GM18861 (cell line): ENCODE measurements at regions not wholly inside any gene's neighbourhood (a gene's known extent, or its start where the extent isn't known, plus 50 kb on each side); places are given as distances from the start of the nearest gene placed in this dataset.
"Not testable (repeated sequence)": the region's sequence is repeated elsewhere in the genome, so short reads cannot be mapped to it uniquely, and the experiment has no call there.

Experiments used
- ATAC-seq: cut with Tn5 transposase; IDR thresholded peaks from one replicate; pipeline ENCODE4 v1.9.1; 2021; ENCODE audit not compliant: unreplicated experiment

- no peak for ATAC-seq
These were observed 75.7 kb downstream of the C18orf54 start for GRCh38 chr18:54433368-54433767.

- ATAC-seq, result no peak
These were observed 76.2 kb downstream of the C18orf54 start for GRCh38 chr18:54433857-54434256.

DNA sequence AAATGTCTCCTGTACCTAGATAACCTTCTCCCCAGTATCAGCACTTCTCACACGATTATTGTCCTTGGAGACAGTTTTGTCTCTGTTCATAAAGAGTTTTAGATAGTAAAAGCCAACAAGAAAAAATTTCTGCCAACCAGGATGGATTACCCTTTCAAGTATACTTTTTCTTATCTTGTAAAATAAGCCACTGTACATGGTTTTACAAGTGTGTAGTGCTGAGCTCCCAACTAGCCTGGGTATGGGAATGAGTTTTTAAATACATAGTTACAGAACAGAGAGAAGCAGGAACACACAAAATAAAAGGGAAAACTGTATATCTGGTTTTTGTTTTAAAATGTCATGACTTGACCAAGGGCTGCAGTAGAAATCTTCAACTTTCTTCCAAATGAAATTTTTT lies 76.7 kb downstream of the C18orf54 start:
- no peak for ATAC-seq

DNA sequence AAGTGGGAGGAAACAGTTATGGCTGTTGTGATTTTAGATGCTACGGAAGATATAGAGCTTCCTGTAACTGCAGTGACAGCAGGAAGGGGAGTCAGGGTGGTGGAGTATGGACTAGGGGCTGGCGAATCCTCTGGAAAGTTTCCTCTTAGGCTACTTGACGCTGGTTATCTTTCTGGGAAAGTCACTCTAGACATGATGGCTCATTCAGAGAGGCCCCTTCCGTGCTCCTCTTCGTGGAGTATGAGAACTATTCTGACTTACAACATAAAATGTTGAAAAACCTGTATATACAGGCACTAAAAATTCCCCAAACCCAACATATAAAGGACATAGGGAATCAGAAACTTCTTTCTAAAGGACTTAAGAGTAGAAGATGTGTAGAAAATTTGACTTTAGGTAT lies 78.8 kb downstream of the C18orf54 start:
- no peak for ATAC-seq

DNA sequence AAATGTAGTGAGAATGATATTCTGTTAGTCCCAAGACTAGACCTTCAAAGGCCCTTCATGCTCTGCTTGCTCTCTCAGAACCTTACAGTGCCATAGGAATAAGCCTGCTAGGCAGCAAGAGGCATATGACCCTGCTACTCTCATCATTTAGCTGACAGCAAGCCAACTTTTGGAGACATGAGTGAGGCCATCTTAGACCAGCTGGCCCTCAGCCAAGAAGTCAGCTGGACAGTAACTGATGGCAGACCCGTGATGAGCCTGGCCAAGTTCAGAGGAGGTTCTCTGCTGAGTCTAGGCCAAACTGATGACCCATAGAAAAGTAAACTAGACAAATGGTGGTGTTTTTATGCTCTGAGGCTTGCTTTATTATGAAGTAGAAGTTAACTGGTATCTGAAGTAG lies 82.6 kb downstream of the C18orf54 start:
- ATAC-seq, result no peak

DNA sequence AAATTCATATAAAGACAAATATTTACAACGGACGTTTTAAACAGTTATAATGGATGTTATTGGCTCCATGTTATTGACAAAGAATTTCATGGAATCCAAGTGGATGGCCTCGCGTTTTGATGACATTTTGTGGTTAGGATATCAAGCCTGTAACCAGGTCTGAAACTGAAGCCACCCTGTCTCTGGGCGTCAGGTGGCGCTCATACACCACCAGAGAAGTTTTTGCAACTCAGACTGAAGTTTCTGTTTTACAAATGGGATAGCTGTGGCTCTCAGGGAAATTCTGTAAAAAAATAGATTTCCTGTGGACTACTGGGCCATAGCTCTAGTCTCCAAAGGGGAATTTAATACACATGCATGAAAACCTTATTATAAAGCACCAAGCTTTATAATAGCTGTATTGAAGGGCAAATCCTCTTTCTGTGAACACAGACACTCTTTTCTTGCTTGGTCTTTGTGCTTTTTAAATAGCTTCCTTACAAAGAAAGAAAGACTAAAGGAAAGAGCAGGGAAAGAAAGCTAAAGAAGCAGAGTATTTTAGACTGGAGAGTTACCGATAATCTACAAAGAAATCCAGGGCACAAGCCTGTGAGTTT lies 86.7 kb downstream of the C18orf54 start:
- ATAC-seq, result peak; percentile 80

DNA sequence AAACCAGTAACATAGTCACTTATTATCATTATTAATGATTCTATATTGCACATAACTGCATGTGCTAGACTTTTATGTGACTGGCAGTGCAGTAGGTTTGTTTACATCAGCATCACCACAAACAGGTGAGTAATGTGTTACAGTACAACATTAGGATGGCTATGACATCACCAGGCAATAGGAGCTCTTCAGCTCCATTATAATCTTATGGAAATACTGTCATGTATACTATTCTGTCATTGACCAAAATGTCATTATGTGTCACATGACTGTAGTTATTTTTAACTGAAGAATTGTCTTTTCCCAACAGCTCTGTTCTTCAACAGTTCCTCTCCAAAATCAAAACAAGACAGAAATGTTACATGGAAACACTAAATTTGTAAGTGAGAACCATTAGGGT lies 96.3 kb downstream of the C18orf54 start:
- ATAC-seq, result no peak

DNA sequence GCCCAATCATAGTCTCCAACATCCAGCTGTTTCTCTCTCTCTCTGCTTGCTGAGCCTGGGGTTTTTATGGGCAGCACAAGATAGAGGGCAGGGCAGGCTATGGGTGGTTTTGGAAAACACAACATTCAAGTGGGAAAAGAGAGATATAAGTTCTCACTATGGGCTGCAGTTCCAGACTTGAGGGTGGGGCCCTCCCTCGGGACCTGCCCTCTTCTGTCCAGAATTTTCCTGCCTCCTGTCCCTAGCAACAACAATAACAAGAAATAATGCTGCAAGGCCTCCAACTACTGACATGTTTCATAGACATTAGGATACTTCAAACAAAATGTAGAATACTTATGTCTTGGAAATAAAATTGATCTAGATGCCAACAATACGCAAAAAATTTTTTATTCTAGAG lies 107.8 kb downstream of the C18orf54 start:
- no peak for ATAC-seq

DNA sequence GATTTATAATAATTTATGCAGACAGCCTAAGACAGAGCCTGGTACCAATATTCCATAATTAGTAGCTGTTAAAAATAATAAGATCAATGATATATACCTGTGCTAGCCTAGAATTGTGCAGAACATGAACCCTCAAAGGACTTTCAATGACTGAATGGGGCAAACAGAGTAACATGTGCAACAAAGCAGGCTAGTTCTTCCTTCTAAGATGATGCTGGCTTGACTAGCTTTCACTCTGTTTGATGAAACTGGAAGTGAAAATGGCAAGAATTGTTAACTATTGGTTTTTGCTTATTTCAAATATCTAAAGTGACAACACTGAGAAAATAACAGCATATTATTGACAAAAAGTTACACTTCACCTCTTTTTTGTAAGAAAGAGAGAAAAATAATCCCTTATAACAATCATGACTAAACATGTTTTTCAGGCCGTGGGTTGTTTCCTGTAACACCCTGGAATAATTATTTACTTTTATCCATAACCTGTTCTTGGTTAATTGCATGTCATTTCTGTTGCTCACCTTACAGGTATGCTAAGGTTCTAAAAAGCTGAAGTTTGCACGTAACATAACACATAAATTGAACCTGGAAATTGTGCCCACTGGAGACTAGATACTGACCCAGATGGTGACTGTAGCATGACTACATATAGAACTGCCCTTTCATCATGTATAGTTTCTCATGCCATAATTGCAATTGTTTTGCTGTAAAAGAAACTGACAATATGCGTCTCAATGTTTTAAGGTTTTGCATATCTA lies 108.7 kb downstream of the C18orf54 start:
- no peak for ATAC-seq

GRCh38 chr18:54479365-54479764 lies 111.7 kb upstream of the DYNAP start:
- ATAC-seq, result no peak

DNA sequence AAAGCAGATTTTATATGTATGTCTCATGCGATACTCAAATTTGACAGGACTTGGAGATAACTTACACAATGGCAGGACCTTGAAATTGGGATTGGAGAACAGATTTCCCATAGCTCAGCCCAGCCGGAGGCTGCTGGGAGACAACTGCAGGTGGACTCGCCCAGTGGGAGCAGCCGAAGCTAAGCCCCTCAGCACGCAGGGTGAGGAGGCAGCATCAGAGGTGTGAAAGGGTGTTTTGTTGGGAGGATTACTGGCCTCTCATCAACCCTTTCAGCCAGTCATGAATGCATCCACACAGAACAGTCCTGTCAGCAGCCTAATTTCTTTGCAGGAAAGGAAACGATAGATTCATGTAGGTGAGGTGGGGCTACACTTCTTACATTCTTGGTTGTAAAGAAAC lies 110.4 kb upstream of the DYNAP start:
- no peak for ATAC-seq

DNA sequence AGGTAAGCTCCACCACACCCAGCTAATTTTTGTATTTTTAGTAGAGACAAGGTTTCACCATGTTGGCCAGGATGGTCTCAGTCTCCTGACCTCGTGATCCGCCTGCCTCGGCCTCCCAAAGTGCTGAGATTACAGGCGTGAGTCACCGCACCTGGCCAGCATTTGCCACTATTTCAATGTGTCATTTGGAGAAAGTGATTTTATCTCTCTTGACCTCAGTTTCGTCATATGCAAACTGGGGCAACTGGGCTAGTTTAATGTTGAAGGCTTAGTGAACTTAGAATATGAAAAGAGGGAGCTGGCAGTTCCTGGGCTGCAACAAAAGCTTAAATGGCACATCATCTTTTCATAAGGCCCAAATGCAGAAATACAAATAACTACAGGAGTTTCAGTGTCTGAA lies 88.6 kb upstream of the DYNAP start:
- not testable (repeated sequence) for ATAC-seq

DNA sequence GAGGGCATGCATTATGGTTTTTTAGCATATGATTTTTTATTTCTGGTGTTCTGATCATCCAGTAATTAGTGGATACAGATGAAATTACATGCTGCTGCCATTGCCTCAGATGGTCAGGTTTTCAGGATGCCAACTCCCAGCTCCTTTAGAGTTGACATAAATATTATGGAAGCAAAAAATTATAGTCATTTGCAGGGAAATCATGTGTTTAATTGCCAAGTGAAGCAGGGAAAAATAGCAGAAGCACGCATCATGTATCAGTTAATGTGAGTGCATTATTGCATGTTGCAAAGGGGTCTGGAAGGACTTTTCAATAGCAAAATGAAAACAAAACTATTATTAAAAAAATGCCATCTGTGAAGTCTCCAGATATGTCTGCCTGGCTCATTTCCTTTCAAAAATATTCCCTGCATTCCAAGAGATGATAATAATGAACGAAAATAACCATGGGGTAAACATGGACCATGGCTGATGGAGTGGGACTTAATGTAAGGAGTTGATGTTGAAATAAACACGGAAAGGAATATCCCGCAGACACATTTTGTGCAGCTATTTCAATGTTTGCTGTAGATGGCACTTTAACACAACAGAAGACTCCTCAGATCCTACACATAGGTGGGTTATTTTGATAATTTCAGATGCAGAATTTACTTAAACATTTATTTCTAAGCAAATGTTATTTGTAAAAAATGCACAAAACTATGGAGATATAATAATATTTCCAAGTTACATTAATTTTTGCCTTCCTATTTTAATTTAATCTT lies 87.7 kb upstream of the DYNAP start:
- ATAC-seq, result no peak

DNA sequence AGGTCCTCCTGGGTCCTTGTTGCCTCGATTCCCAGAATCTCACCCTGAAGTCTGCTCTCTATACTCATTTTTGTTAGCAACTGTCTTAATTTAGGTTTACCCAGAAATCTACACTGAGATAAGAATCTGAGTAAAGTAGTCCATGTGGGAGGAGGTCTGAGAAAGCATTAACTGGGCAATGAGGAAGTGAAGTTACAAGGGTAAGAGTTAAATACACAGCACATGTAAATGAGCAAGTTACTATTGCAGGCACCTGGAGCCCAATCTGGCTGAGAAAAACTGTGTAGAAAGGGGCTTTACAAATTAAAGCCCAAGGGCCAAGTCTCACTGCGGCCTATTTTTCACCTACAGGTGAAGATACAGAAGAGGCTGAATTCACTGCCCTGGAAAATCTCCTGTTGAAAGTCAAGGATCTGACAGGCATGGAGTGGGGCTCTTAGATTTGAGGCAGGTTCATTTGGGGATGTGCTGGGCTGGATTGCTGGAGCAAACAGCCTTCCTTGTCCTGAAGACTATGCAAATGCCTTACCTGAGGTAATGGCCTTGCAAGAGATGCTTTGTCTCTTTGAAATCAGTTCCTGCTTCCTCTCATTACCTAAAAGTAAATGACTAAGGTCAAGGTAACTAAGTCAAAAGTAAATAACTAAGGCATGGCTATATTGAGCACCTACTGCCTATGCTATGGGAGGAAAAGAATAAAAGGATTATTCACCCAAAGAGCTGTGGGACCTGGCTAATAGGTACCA lies 84.4 kb upstream of the DYNAP start:
- no peak for ATAC-seq

GRCh38 chr18:54509793-54510192 lies 81.3 kb upstream of the DYNAP start:
- no peak for ATAC-seq

DNA sequence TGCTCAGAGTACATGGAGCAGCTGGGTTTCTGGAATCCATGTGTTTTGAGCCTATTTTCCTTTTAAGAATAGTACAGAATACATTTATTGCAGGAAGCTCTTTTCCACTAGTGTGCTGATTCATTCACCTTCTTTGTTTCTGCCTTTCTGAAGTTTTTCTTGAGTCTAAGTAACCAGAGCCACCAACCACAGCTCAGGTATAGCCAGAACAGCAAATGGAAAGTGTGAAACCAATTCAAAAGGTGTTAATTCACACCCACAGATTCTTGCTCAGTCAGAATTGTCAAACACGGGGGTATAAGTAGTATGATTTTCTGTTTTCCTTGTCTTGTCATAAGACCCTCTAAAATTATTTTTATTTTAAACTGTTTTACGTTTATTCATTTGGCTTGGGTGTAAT lies 75.9 kb upstream of the DYNAP start:
- ATAC-seq, result no peak

- no peak for ATAC-seq
These were observed 73.5 kb upstream of the DYNAP start for GRCh38 chr18:54517521-54517920.

DNA sequence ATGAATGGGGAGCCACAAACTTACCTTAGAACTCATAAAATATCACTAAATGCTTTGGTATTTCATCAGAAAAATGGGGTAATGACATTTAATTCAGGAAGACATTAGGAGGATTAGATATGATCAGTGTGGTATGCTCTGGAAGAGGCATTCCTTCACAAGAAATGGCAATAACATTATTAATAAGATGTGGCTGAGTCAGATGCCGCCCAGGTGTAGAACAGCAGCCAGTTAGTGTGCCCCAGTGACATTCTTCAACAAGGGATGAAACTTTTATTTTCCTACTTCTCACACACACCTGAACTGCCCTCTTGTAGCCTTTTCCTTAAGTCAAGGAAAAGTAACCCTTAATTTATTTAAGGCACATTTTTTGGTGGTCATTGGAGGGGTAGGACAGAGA lies 69.2 kb upstream of the DYNAP start:
- ATAC-seq, result no peak

GRCh38 chr18:54528942-54529376 lies 62.1 kb upstream of the DYNAP start:
- ATAC-seq, result no peak

DNA sequence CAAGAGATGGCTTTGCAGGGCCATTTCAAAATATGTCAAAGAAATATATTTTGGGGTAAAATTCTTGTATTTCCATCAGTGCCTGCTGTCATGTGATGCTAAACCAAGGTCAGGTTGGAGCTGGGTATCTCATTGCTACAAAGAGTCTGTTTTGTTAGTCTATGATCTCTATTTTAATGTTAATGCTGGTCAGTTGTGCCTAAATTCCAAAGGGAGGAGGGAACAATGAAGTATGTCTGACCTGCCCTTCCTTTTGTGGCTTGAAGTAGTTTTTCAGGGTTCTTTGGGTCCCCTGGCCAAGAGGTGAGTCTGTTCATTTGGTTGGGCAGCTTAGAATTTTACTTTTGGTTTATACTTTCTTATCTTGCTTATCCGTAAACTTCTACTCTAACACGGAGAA lies 61.6 kb upstream of the DYNAP start:
- no peak for ATAC-seq

DNA sequence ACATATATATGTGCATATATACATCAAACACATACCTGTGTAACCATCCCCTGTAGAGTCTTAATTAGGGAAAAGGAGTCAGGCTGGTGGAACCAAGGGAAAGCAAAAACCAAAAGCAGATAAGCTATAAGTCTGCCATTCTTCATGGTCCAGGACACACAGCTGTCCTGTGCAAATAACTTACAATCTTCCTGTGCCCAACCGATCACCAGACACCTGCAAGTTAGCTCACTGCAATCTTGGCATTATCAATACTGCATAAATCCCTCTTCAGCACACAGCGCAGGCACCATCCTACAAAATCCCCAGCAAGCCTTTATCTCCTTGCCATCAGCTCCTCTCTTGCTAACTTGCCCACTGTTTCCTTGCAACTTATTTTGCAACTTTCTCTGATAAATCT lies 60.8 kb upstream of the DYNAP start:
- ATAC-seq, result no peak
